ENCODE measurements at regions not wholly inside any gene's neighbourhood (a gene's known extent, or its start where the extent isn't known, plus 50 kb on each side); places are given as distances from the start of the nearest gene placed in this dataset.
A peak's percentile ranks its signal among the peaks of the same experiment; 100 is the strongest.

GRCh38 chrX:6857749-6858148, 289.8 kb upstream of the STS start:
- no peak for TF ChIP-seq POLR2A (IDR thresholded peaks at IDR 0.05; ENCODE audit: low read depth, low read length)
- TF ChIP-seq PAX5 (IDR thresholded peaks at IDR 0.05; ENCODE audit: insufficient read depth, low read length, severe bottlenecking): no peak
- no peak for TF ChIP-seq SPI1 (IDR thresholded peaks at IDR 0.05; ENCODE audit: low read depth, low read length)
- TF ChIP-seq TAF1 (IDR thresholded peaks at IDR 0.05; ENCODE audit: low read depth, low read length): no peak
- no peak for TF ChIP-seq POU2F2 (IDR thresholded peaks at IDR 0.05; ENCODE audit: low read depth, low read length)
- no peak for TF ChIP-seq POLR2AphosphoS5 (IDR thresholded peaks at IDR 0.05; ENCODE audit: low read depth, low read length)
- FAIRE-seq (no peak), DNase-seq (ENCODE audit: insufficient read length, low spot score) (no peak)

GRCh38 chrX:6856471-6856870, 291.0 kb upstream of the STS start:
- TF ChIP-seq POLR2A (IDR thresholded peaks at IDR 0.05; ENCODE audit: low read depth, low read length) (no peak), PAX5 (IDR thresholded peaks at IDR 0.05; ENCODE audit: insufficient read depth, low read length, severe bottlenecking) (no peak), POU2F2 (IDR thresholded peaks at IDR 0.05; ENCODE audit: low read depth, low read length) (no peak), TAF1 (IDR thresholded peaks at IDR 0.05; ENCODE audit: low read depth, low read length) (no peak), SPI1 (IDR thresholded peaks at IDR 0.05; ENCODE audit: low read depth, low read length) (no peak), POLR2AphosphoS5 (IDR thresholded peaks at IDR 0.05; ENCODE audit: low read depth, low read length) (no peak)
- FAIRE-seq (no peak), DNase-seq (ENCODE audit: insufficient read length, low spot score) (no peak)

GRCh38 chrX:6852869-6853268, 294.6 kb upstream of the STS start:
- TF ChIP-seq TAF1 (IDR thresholded peaks at IDR 0.05; ENCODE audit: low read depth, low read length) (no peak), POLR2A (IDR thresholded peaks at IDR 0.05; ENCODE audit: low read depth, low read length) (no peak), POLR2AphosphoS5 (IDR thresholded peaks at IDR 0.05; ENCODE audit: low read depth, low read length) (no peak), PAX5 (IDR thresholded peaks at IDR 0.05; ENCODE audit: insufficient read depth, low read length, severe bottlenecking) (no peak), POU2F2 (IDR thresholded peaks at IDR 0.05; ENCODE audit: low read depth, low read length) (no peak), SPI1 (IDR thresholded peaks at IDR 0.05; ENCODE audit: low read depth, low read length) (no peak)
- DNase-seq (ENCODE audit: insufficient read length, low spot score) (no peak), FAIRE-seq (no peak)

DNA sequence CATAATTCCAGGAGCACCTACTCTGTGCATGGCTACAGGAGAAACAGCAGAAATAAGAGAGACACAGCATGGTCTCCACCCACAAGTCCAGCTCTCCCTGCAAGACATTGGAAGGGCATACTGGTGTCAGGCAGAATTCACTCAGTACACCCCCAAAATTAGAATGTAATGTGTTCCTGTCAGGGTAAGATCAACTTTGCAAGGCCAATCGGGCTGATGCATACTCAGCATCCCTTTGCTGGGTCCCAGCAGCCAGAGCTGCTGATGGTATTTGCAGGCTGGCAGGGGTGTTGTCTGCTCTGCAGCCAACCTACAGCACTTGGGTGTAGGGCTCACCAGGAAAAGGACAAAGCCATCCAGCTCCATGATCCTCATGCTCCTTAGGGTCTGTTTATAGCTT, 295.4 kb upstream of the STS start:
- FAIRE-seq: peak; percentile 47
- no peak for TF ChIP-seq POLR2AphosphoS5 (IDR thresholded peaks at IDR 0.05; ENCODE audit: low read depth, low read length)
- no peak for TF ChIP-seq POU2F2 (IDR thresholded peaks at IDR 0.05; ENCODE audit: low read depth, low read length)
- no peak for TF ChIP-seq TAF1 (IDR thresholded peaks at IDR 0.05; ENCODE audit: low read depth, low read length)
- no peak for TF ChIP-seq PAX5 (IDR thresholded peaks at IDR 0.05; ENCODE audit: insufficient read depth, low read length, severe bottlenecking)
- TF ChIP-seq POLR2A (IDR thresholded peaks at IDR 0.05; ENCODE audit: low read depth, low read length): no peak
- no peak for TF ChIP-seq SPI1 (IDR thresholded peaks at IDR 0.05; ENCODE audit: low read depth, low read length)
- DNase-seq (ENCODE audit: insufficient read length, low spot score): no peak

GRCh38 chrX:6851140-6851539, 296.4 kb upstream of the STS start:
- DNase-seq (ENCODE audit: insufficient read length, low spot score) (no peak), FAIRE-seq (no peak)
- TF ChIP-seq POU2F2 (IDR thresholded peaks at IDR 0.05; ENCODE audit: low read depth, low read length) (no peak), SPI1 (IDR thresholded peaks at IDR 0.05; ENCODE audit: low read depth, low read length) (peak; percentile 25; the same call in 1 of the 2 replicates)

DNA sequence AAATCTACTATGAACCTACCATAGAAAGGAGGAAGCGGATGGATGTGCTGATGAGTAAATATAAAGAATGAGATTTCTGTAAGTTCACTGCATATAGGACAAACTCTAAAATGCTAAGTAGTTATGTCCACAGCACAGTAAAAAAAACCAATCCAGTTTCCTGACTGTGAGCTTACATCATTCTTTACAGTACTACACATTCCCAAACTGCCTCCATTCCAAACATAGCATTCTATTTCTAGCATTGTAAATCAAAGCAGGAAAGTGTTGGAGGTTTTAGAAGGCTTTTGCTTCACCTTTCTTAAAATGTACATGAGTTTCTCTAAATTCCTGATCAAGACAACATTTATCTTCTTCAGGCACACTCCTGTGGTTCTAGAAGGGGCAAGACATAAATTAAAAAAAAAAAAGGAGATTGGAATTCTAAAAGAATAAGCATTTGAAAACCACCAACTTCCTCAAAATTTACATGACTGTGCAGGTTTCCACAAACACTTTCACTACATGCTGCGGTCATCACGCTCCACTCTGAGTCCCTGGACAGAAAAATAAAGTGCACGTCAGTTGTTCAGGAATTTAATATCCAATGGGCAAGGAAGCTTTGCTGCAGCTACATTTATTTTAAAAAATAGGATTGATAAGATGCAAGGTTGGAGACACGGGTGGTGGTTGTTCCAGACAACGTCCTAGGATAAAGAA, 297.6 kb upstream of the STS start:
- TF ChIP-seq SPI1 (IDR thresholded peaks at IDR 0.05; ENCODE audit: low read depth, low read length) (no peak), PAX5 (IDR thresholded peaks at IDR 0.05; ENCODE audit: insufficient read depth, low read length, severe bottlenecking) (no peak), POLR2AphosphoS5 (IDR thresholded peaks at IDR 0.05; ENCODE audit: low read depth, low read length) (no peak), POU2F2 (IDR thresholded peaks at IDR 0.05; ENCODE audit: low read depth, low read length) (no peak), TAF1 (IDR thresholded peaks at IDR 0.05; ENCODE audit: low read depth, low read length) (no peak), POLR2A (IDR thresholded peaks at IDR 0.05; ENCODE audit: low read depth, low read length) (no peak)
- FAIRE-seq: no peak

GRCh38 chrX:6832619-6833018, 297.7 kb upstream of the VCX3A start:
- TF ChIP-seq PAX5 (IDR thresholded peaks at IDR 0.05; ENCODE audit: insufficient read depth, low read length, severe bottlenecking) (no peak), TAF1 (IDR thresholded peaks at IDR 0.05; ENCODE audit: low read depth, low read length) (no peak), POLR2A (IDR thresholded peaks at IDR 0.05; ENCODE audit: low read depth, low read length) (no peak)
- no peak for FAIRE-seq
- DNase-seq (ENCODE audit: insufficient read length, low spot score): no peak

More for the DNA sequence above, 297.6 kb upstream of the STS start:
- DNase-seq (ENCODE audit: insufficient read length, low spot score): no peak

- no peak for DNase-seq (ENCODE audit: insufficient read length, low spot score)
- FAIRE-seq: no peak
- no peak for TF ChIP-seq POLR2AphosphoS5 (IDR thresholded peaks at IDR 0.05; ENCODE audit: low read depth, low read length)
- no peak for TF ChIP-seq TAF1 (IDR thresholded peaks at IDR 0.05; ENCODE audit: low read depth, low read length)
- TF ChIP-seq POLR2A (IDR thresholded peaks at IDR 0.05; ENCODE audit: low read depth, low read length): no peak
- TF ChIP-seq PAX5 (IDR thresholded peaks at IDR 0.05; ENCODE audit: insufficient read depth, low read length, severe bottlenecking): no peak
- no peak for TF ChIP-seq POU2F2 (IDR thresholded peaks at IDR 0.05; ENCODE audit: low read depth, low read length)
- no peak for TF ChIP-seq SPI1 (IDR thresholded peaks at IDR 0.05; ENCODE audit: low read depth, low read length)
Observed at GRCh38 chrX:6826856-6827255, 291.9 kb upstream of the VCX3A start.

DNA sequence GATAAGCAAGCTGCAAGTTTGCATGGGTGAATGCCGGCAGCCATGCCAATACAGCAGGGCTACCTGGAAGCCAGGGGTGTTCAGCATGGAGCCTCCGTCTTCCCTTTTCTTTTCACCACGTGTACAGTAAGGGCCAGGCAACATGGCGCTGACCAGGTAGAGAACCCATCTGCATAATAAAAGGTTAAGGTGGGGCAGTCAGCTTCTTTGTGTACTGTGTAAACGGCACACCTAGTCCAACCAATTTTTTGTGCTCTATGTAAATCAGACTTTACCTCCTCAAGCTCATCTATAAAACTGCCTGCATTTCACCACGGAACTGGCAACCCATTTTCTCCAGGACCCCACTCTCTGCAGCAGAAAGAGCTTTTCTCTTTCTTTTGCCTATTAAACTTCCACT, 286.8 kb upstream of the VCX3A start:
- FAIRE-seq (no peak), DNase-seq (ENCODE audit: insufficient read length, low spot score) (no peak)
- TF ChIP-seq POU2F2 (IDR thresholded peaks at IDR 0.05; ENCODE audit: low read depth, low read length): no peak
- no peak for TF ChIP-seq POLR2AphosphoS5 (IDR thresholded peaks at IDR 0.05; ENCODE audit: low read depth, low read length)
- TF ChIP-seq TAF1 (IDR thresholded peaks at IDR 0.05; ENCODE audit: low read depth, low read length): no peak
- TF ChIP-seq POLR2A (IDR thresholded peaks at IDR 0.05; ENCODE audit: low read depth, low read length): no peak
- TF ChIP-seq SPI1 (IDR thresholded peaks at IDR 0.05; ENCODE audit: low read depth, low read length): no peak
- TF ChIP-seq PAX5 (IDR thresholded peaks at IDR 0.05; ENCODE audit: insufficient read depth, low read length, severe bottlenecking): no peak

DNA sequence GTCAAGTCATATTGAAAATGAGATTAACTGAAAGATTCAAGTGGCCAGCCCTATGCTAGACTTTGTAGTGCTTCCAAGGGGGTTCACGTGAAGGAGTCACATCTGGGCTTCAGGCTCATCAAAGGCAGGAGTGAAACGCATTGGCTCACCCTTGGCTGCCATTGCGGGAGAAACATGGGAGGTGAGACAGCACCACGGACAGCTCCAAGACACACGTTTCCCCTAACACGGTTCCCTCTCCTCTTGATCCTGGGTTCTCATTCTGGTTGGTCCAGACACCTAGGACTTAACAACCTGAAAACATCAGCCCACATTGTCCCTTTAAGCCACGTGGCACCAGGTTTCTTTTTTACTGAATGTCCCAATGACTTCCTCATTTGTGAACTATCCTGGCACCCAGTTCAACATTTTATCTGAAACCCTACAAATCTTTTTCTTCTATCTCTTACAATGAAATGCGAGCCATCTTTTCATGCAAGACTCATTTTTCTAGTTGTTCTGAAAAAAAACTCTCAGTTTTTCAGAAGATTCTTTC, 279.0 kb upstream of the VCX3A start:
- TF ChIP-seq SPI1 (IDR thresholded peaks at IDR 0.05; ENCODE audit: low read depth, low read length): peak; percentile 49; the same call in 1 of the 2 replicates
- TF ChIP-seq POLR2AphosphoS5 (IDR thresholded peaks at IDR 0.05; ENCODE audit: low read depth, low read length): no peak
- no peak for TF ChIP-seq TAF1 (IDR thresholded peaks at IDR 0.05; ENCODE audit: low read depth, low read length)
- no peak for TF ChIP-seq POU2F2 (IDR thresholded peaks at IDR 0.05; ENCODE audit: low read depth, low read length)
- FAIRE-seq (no peak), DNase-seq (ENCODE audit: insufficient read length, low spot score) (no peak)

Data from GM12891 (cell line).